NCI-H1048 (cell line): ENCODE measurements at regions not wholly inside any gene's neighbourhood (a gene's known extent, or its start where the extent isn't known, plus 50 kb on each side); places are given as distances from the start of the nearest gene placed in this dataset.

ENCODE experiments used
- DNase-seq: peaks from one replicate; lab custom pipeline; 2025; lab: John Stamatoyannopoulos, UW

GRCh38 chr5:2441495-2442180 is 309.8 kb downstream of the IRX2 start:
- no peak for DNase-seq

DNA sequence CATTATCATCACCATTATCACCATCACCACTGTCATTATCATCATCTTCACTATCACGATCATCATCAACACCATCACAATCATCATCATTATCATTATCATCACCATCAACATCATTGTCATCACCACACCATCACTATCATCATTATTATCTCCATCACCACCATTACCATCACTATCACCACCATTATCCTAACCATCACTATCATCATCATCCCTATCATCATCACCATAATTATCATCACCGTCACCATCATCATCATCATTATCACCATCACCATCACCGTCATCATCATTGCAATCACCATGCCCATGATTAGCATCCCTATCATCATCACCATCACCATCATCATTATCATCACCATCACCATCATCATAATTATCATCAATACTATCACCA is 311.9 kb downstream of the IRX2 start:
- no peak for DNase-seq

GRCh38 chr5:2433086-2433485 is 318.4 kb downstream of the IRX2 start:
- no peak for DNase-seq

DNA sequence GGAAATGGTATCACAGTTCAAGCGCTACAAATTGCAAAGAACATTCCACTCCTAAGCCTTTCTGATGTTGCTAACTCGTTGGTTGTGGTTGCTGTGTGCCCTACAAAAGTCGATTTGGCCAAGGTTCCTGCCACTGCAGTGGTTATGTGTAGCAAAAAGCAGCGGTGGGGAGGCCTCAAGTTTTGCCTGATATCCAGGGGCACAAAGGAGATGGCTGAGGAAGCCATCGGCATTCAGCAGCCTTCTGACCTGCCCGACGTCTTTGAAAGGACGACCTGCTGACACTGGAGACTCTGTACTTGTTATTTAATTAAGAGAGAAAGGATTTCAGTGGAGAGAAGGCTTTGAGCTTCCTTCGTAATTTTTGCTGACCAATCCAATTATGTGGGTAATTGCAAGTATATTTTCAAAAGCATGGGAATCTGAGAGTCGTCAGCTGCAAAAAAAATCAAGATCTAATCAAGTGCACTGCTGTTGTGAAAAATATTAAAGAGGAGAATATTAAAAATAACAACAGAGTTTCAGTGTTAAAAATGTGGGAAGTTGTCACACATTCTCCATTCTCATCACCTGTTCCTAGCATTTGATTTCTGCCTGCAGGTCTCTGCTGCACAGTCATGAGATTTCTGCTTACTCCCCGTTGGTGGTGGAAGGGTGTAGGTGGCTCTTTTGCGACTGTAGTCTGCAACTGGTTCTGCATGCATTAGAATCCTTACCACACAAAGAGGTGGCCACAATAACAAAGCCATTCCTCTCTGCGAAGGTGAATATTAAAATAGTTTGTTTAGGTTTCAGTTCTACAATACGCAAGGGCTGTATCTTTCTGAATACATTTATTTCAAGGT is 319.2 kb downstream of the IRX2 start:
- DNase-seq = no peak

DNA sequence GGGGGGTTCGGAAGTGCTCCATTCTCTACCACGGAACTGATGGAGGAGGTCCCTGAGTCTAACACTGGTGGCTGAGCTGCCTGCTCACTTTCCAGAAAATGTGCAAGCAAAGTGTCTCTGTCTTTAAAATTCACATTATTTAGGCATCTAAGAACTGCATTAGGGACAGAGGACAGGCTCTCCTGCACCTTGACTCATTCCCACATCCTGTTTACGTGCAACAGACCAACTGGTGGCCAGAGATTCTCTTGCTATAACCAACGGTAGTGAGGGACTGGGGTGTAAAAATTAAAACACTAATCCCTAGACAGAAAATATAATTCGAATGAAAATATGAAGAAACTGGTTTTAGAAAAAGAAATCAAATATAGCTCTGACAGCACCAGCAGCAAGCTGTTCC is 320.9 kb downstream of the IRX2 start:
- no peak for DNase-seq

- DNase-seq = no peak
Observed at GRCh38 chr5:2427983-2428382, 323.5 kb downstream of the IRX2 start.

- no peak for DNase-seq
Observed at GRCh38 chr5:2423634-2424033, 327.8 kb downstream of the IRX2 start.

DNA sequence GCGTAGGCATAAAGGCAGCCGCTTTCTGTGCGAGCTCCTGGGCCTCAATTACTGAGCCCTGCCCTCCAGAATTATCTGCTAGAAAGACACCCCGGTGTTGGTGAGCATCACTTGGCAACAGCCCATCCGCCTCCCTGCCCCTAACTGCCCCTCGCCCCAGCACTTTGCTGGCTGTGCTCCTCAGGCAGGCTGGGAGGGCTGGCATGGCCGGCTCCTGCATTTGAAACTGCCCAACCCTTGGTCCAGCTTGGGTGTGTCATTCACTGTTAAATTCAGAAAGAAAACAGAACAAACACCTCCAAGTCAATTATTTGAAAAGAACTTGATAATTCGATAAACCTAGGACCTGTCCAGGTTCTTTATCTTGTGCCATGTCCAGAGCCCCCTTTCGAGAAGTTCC is 334.2 kb downstream of the IRX2 start:
- DNase-seq = no peak

DNA sequence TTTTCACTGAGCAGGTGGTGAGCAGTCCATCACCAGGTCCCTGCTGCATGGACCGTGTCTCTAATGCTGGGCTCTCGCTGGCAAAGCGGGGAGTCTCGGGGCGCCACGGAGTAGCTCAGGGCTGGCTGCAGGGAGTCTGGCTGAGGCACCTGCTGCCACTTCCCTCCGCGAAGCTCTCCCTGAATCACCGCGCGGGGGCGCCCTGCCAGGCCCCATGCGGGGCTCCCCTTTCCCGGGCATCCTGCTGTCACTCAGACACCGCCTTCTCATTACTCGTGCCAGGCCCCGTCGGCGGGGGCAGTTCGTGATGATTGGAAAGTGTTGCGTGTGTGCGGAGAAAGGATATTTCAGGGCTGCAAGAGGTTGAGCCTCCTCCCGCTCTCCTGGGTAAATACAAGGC is 335.8 kb downstream of the IRX2 start:
- no peak for DNase-seq

GRCh38 chr5:2410451-2410850 is 341.0 kb downstream of the IRX2 start:
- DNase-seq = no peak

DNA sequence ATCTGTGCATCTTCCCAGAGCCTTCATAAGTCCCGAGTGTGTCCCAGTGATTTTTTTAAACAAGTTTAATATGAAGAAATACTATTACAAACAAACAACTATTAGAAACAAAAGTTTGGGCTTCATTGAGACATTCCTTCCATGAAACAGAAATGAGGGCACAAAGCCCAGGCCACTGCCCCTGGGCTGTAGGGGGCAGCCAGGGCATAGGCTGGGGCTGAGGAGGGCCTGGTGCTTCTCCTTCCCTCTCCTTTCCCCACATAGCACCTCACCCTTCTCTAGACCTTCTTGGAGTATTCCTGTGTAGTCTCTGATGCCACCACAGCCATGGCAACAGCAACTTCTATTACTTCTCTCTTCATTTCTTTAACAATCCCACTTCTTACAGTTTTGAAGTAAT is 348.2 kb downstream of the IRX2 start:
- no peak for DNase-seq

DNA sequence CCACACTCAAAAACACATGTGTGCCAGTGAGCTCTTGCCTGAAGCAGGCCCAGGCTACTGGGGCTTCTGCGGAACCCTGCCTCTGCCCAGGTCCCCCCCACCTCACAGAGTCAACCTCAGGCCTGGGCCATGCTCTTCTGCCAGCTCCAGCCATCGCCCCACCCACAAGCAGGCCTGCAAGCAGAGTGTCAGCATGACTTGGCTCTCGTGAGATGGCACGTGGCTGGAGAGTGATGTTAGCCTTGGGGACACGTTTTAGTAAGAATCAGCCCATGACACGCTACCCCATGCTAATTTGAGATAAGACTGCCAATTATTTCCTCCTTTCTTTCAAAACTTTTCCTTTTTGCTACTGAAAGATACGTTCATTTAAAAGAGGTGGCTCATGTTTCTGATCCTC is 351.7 kb downstream of the IRX2 start:
- DNase-seq = no peak

DNA sequence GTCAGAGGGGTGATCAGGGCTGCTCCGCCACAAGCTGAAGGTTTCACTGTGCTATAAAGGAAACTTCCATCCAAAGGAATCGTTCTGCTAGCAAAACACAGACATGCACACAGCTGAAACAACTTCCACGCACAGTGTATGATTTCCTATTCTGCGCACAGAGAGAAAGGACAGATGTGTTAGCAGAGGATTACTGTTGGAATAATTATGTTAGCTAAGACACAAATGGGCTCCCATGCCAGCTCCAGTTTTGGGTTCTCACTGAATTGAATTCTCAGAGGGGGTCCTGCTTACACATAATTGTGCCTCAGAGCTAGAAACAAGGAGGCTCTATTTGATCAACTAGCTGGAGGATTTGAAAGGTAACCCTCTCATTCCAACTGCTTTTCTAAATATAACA is 352.4 kb downstream of the IRX2 start:
- DNase-seq = no peak

- DNase-seq = no peak
Observed at GRCh38 chr5:2393556-2393955, 357.9 kb downstream of the IRX2 start.

GRCh38 chr5:2391566-2391965 is 359.9 kb downstream of the IRX2 start:
- no peak for DNase-seq

DNA sequence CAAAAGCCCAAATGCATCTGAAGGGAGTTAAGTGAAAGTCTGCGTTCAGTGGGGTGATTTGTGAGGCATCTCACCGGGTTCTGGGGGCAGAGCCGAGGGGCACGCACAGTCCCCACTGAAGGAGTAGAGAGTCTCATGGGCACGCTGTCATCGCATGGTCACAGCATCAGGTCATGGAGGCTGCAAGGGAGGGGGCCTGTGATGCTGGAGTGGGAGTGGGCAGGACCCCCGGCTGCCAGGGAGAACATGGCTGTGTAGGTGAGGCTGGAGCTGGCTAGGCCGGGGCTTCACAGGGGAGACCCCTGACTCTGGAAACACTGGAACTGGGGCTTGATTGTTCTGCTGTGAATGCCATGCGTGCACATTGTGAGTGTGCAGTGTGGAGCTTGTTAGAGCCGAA is 360.5 kb downstream of the IRX2 start:
- no peak for DNase-seq

DNA sequence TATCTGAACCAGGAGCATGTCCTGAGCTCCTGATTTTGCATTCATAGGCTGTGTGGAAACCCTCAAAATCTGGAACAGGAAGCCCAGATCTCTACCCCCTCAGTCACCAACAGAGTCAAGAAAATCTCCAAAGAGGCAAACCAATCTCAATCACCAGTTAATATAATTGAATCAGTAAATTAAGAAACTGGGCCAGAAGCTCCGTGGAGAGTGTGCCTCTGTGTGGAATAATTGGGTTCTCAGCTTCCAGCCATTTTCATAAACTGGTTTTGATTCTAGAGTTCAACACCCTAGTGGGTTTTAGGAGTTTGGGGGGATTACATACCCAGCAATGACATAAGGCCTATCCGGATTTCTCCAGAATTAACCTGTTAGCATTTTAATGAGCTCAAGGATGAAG is 362.9 kb downstream of the IRX2 start:
- DNase-seq = no peak

DNA sequence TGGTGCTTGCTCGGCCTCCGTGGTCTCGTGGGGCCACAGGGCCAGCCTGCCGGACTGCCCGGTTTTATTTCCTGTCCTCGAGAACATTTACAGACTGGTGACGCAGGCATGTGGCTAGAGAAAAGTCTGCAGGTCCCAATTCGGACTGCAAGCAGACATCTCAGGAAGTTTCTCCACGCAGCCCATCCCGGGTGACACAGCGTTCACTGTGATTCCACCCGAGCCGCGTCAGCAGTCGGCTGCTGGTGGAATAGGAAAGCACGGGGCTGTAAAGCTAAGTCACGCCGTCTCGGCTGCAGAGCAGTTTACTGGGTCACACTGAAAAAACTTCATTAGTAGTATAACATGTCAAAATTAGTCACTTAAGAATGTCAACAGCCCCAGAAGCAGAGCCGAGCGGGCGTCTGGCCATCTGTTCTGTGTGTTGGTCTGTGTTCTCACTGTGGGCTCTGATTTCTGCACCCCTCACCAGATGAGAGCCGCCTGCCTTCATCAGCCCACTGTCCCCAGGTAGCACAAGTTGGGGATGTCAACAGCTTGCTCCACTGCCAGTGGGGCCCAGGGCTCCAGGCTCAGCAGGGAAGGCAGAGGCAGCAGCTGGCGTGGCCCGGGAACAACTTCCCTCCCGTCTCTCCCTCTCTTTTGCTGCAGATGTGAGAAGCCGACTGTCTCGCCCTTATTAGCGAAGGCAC is 363.7 kb downstream of the IRX2 start:
- no peak for DNase-seq

DNA sequence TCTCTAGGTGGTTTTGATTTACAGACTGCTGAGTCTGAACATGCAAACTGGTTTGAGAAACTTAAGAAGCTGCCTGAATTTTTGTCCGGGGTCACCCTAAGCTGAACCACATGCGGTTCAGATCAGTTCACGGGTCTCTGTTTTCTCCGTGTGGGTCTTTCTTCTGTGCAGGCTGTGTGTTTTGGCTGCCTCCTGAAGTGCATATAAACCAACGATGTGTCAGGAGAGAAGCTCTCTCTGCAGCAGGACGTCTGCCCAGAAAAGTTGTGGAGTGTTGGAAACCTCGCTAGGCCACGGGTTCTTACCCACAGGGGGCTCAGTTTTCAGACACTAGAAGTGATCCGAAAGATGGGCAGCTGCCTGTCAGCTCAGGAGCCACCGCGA is 364.2 kb downstream of the IRX2 start:
- DNase-seq = no peak

DNA sequence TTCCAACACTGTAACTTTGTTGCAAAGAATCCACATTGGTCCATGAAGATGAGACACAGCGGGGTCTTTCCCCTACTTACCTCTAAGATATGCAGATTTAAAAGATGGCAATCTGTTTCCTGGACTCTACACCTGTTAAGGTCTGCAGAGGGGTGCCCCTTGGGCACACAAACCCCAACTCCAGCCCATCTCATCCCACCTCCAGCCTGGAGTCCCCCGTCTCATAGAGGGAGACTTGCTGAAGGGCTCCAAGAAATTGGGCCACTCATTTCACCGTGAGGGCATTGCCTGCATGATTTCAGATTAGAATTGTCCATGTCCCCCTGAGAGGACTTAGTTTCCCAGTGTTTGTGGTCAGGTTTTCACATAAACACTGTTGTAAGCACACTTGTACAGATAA is 365.7 kb downstream of the IRX2 start:
- DNase-seq = no peak

DNA sequence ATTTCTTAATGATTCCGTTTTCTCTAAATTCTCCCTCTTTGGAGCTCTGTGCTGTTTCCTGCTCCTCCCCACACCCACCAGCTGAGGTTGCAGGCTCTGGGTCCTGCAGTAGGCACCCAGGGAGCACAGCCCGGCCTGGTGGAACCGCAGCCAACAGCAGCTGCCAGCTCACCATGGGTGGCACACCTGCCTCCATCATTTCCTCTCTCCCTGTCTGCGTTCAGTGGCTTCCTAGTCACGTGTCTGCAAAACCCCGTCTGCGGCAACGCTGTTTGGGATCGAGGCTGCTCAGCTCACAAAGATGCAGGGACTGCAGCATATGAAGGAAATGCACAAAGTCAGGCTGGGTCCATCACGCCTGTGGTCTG is 367.8 kb downstream of the IRX2 start:
- DNase-seq = no peak

DNA sequence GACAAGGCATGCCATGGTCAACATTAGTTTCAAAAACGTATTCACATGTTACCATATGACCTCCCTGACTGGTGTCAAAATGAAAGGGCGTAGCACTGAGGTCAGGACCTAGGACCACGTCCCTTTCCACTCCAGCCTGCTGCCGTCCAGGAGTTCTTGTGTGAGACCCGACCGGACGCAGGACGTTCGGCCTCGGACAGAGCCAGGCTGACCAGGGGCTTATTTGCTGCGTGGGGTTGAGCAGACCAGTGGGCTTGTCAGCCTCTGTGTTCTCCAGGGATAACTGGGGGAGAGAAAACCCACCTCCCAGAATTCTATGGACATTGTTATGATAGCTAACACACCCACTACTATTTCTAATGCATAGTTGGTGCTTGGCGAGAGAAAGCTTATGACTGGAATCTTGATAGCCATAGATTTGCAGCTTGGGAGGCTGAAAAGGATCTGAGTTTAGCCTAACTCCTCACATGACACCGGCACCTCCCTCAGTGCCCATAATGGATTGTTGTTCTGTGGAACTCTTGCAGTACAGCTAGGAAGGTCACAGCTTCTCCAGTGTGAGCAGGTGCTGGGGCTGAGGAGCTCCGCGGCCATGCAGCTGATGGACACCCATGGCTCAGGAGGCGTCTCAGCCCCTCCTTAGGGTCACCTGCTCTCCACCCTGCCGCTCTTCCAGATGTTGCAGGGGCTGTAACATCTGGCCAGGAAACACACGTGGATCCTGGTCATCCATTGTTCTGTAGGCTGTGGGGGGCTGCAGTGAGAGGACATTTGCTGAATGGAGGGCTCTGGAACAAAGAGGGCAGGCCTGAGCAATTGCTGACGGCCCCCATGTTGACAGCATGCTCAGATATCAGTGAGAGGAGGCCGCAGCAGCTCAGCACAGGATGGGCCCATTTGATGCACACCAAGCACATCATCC is 368.4 kb downstream of the IRX2 start:
- no peak for DNase-seq
